ENCODE measurements at regions not wholly inside any gene's neighbourhood (a gene's known extent, or its start where the extent isn't known, plus 50 kb on each side); places are given as distances from the start of the nearest gene placed in this dataset.

DNA sequence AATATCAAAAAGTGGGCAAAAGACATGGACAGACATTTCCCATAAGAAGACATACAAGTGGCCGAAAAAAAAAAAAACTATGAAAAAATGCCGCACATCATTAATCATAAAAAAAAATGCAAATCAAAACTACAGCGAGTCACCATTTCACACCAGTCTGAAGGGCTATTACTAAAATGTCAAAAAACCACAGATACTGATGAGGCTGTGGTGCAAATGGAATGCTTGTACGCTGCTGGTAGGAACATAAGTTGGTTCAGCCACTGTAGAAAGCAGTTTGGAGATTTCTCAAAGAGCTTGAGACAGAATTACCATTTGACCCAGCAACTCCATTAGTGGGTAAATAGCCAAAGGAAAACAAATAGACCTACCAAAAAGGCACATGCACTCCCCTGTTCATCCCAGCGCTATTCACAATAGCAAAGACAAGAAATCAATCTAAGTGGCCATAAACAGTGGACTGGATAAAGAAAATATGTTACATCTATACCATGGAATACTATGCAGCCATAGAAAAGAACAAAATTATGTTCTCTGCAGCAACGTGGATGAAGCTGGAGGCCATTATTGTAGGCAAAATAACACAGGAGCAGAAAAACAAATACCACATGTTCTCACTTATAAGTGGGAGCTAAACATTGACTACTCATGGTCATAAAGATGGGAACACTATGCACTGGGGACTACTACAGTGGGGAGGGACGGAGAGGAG, 110.6 kb upstream of the BOD1 start:
- TF ChIP-seq, protein P1, sequence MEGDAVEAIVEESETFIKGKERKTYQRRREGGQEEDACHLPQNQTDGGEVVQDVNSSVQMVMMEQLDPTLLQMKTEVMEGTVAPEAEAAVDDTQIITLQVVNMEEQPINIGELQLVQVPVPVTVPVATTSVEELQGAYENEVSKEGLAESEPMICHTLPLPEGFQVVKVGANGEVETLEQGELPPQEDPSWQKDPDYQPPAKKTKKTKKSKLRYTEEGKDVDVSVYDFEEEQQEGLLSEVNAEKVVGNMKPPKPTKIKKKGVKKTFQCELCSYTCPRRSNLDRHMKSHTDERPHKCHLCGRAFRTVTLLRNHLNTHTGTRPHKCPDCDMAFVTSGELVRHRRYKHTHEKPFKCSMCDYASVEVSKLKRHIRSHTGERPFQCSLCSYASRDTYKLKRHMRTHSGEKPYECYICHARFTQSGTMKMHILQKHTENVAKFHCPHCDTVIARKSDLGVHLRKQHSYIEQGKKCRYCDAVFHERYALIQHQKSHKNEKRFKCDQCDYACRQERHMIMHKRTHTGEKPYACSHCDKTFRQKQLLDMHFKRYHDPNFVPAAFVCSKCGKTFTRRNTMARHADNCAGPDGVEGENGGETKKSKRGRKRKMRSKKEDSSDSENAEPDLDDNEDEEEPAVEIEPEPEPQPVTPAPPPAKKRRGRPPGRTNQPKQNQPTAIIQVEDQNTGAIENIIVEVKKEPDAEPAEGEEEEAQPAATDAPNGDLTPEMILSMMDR (IDR thresholded peaks at IDR 0.05), result no peak
- TF ChIP-seq POLR2AphosphoS5 (IDR thresholded peaks at IDR 0.05; ENCODE audit: low read depth, low read length) (no peak), TCF7L2 (IDR thresholded peaks at IDR 0.05; ENCODE audit: low read depth, low read length) (no peak)
